GM23248 (cell line): ENCODE measurements at regions not wholly inside any gene's neighbourhood (a gene's known extent, or its start where the extent isn't known, plus 50 kb on each side); places are given as distances from the start of the nearest gene placed in this dataset.

Experiments
- DNase-seq: peaks from one replicate; pipeline ENCODE4 v3.0.0-alpha.2; 2015
- H2AFZ ChIP-seq: fragments of 200-600 bp; sonication (generic); 2 replicates; pipeline ENCODE4 v1.6.1; 2016; ENCODE audit warnings: antibody characterized with exemption
- H3F3A ChIP-seq: fragments of 200-600 bp; sonication (generic); 2 replicates; pipeline ENCODE4 v1.6.1; 2016; ENCODE audit warnings: mild to moderate bottlenecking, antibody characterized with exemption, mixed run types; ENCODE audit not compliant: insufficient read depth
- H3K27ac ChIP-seq: fragments of 200-600 bp; sonication (generic); 2 replicates; pipeline ENCODE4 v1.5.1; 2016; ENCODE audit warnings: mild to moderate bottlenecking
- H3K27me3 ChIP-seq: fragments of 200-600 bp; sonication (generic); replicated peaks from 2 replicates; pipeline ENCODE4 v1.6.1; 2016; ENCODE audit warnings: mild to moderate bottlenecking; ENCODE audit not compliant: insufficient read depth
- H3K36me3 ChIP-seq: fragments of 200-600 bp; sonication (generic); 2 replicates; pipeline ENCODE4 v1.6.1; 2016; ENCODE audit warnings: low read depth, mild to moderate bottlenecking
- H3K4me1 ChIP-seq: fragments of 200-600 bp; sonication (generic); 2 replicates; pipeline ENCODE4 v1.6.1; 2016; ENCODE audit warnings: mild to moderate bottlenecking; ENCODE audit not compliant: insufficient read depth
- H3K4me2 ChIP-seq: fragments of 200-600 bp; sonication (generic); one replicate; pipeline ENCODE4 v1.6.1; 2016; ENCODE audit warnings: mild to moderate bottlenecking; ENCODE audit not compliant: unreplicated experiment
- H3K4me3 ChIP-seq: fragments of 200-600 bp; sonication (generic); 2 replicates; pipeline ENCODE4 v1.5.1; 2016; ENCODE audit warnings: mild to moderate bottlenecking
- H3K79me2 ChIP-seq: fragments of 200-600 bp; sonication (generic); 2 replicates; pipeline ENCODE4 v1.6.1; 2016; ENCODE audit warnings: mild to moderate bottlenecking; ENCODE audit not compliant: insufficient read depth
- H3K9ac ChIP-seq: fragments of 200-600 bp; sonication (generic); 2 replicates; pipeline ENCODE4 v1.6.1; 2016; ENCODE audit warnings: mild to moderate bottlenecking
- H3K9me2 ChIP-seq: fragments of 200-600 bp; sonication (generic); 2 replicates; pipeline ENCODE4 v1.6.1; 2016; ENCODE audit warnings: mixed run types, mild to moderate bottlenecking, moderate library complexity; ENCODE audit not compliant: insufficient read depth
- H3K9me3 ChIP-seq: fragments of 200-600 bp; sonication (generic); one replicate; pipeline ENCODE4 v1.6.1; 2017; ENCODE audit warnings: low read depth
- H4K20me1 ChIP-seq: fragments of 200-600 bp; sonication (generic); 2 replicates; pipeline ENCODE4 v1.6.0; 2016; ENCODE audit not compliant: insufficient read depth
- EZH2 ChIP-seq: fragments of 200-600 bp; sonication (generic); IDR thresholded peaks from 2 replicates; pipeline ENCODE4 v1.6.1; 2018; ENCODE audit warnings: antibody characterized with exemption, mild to moderate bottlenecking; ENCODE audit not compliant: insufficient read depth, poor library complexity, severe bottlenecking
- EZH2phosphoT487 ChIP-seq: fragments of 200-600 bp; sonication (generic); IDR thresholded peaks from 2 replicates; pipeline ENCODE4 v1.6.1; 2018; ENCODE audit warnings: antibody characterized with exemption, moderate library complexity, mild to moderate bottlenecking, low read depth; ENCODE audit not compliant: insufficient read depth
- WGBS, 2 experiments: methylation state at CpG; one replicate each; pipeline ENCODE4 v1.1.6; 2015 to 2017; ENCODE audit warnings: low lambda C conversion rate in 2 of 2, low coverage in 1 of 2; ENCODE audit errors: missing lambda C conversion rate in 2 of 2; 5-methylcytosine and 5-hydroxymethylcytosine counted together
- in situ Hi-C: fragments of 300-500 bp; cut with MboI; formaldehyde crosslinking; loops from 2 replicates; pipeline ENCODE4 v1.15.0; 2020

GRCh38 chr15:47932951-47933641 lies 187.7 kb upstream of the SLC24A5 start:
- in situ Hi-C loops: no loop called here
- no peak overlapping the region for H2AFZ ChIP-seq
- no peaks in the 10 kb centered on the region for H3K36me3 ChIP-seq
- no peaks in the 10 kb centered on the region for H3K79me2 ChIP-seq
- H3K4me1 ChIP-seq: no peaks in the 10 kb centered on the region
- no peaks in the 10 kb centered on the region for H3K9me2 ChIP-seq
- WGBS, 2 experiments: 36 to 40% methylated on average over 6 of the region's 6 CpGs
- no peaks in the 10 kb centered on the region for H3K27me3 ChIP-seq
- no peak overlapping the region for H3K27ac ChIP-seq
- no peak for DNase-seq
- no peaks in the 10 kb centered on the region for H3F3A ChIP-seq
- no peak for TF ChIP-seq EZH2phosphoT487
- no peak for TF ChIP-seq EZH2
- no peak overlapping the region for H3K9ac ChIP-seq
- H3K9me3 ChIP-seq: no peaks in the 10 kb centered on the region
- H3K4me3 ChIP-seq: no peak overlapping the region
- no peaks in the 10 kb centered on the region for H4K20me1 ChIP-seq
- no peak overlapping the region for H3K4me2 ChIP-seq

DNA sequence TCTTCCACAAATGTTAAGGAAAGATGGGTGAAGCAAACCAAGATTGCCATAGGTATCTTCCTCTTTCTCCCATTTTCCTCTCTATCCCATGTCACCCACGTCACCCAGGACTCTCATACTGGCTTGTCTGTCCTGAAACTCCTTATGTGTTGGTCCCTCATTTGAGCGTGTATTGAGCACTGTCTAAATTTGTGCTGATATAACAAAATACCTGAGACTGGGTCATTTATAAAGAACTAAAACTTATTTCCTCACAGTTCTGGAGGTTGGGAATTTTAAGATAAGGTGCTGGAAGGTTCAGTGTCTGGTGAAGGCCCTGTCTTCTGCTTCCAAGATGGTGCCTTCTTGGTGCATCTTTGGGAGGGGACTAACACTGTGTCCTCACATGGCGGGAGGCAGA lies 186.9 kb upstream of the SLC24A5 start:
- H2AFZ ChIP-seq: no peak overlapping the region
- WGBS, 2 experiments: 39 to 52% methylated on average over 3 of the region's 3 CpGs
- no peaks in the 10 kb centered on the region for H3K9me3 ChIP-seq
- no peak overlapping the region for H3K27ac ChIP-seq
- no peaks in the 10 kb centered on the region for H3K79me2 ChIP-seq
- H3K9ac ChIP-seq: no peak overlapping the region
- H3K9me2 ChIP-seq: no peaks in the 10 kb centered on the region
- H4K20me1 ChIP-seq: no peaks in the 10 kb centered on the region
- H3K4me3 ChIP-seq: no peak overlapping the region
- H3K4me1 ChIP-seq: no peaks in the 10 kb centered on the region
- no peaks in the 10 kb centered on the region for H3K27me3 ChIP-seq
- TF ChIP-seq EZH2 (no peak), EZH2phosphoT487 (no peak)
- H3K36me3 ChIP-seq: no peaks in the 10 kb centered on the region
- H3K4me2 ChIP-seq: no peak overlapping the region
- in situ Hi-C loops: no loop called here
- DNase-seq: no peak
- no peaks in the 10 kb centered on the region for H3F3A ChIP-seq

DNA sequence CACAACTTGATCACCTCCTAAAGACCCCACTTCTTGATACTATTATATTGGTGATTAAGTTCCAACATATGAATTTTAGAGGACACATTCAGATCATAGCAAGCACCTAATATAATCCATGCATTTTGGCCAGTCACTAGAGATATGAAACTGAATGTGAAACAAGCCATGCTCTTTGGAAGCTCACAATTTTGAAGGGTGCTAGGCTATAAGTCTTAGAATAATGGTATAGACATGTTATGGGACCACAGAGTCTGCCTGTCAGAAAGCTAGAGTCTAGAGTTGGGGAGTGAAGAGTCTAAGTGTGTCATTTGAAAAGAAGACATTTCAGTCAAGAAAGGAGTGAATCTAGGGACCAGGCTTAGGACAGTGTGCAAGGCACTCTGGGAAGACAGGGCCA lies 186.4 kb upstream of the SLC24A5 start:
- H2AFZ ChIP-seq: no peak overlapping the region
- TF ChIP-seq EZH2phosphoT487 (no peak), EZH2 (no peak)
- H3K9ac ChIP-seq: no peak overlapping the region
- H3K4me3 ChIP-seq: no peak overlapping the region
- H3F3A ChIP-seq: no peaks in the 10 kb centered on the region
- H4K20me1 ChIP-seq: no peaks in the 10 kb centered on the region
- H3K27me3 ChIP-seq: no peaks in the 10 kb centered on the region
- DNase-seq: no peak
- H3K36me3 ChIP-seq: no peaks in the 10 kb centered on the region
- H3K4me1 ChIP-seq: no peaks in the 10 kb centered on the region
- in situ Hi-C loops: no loop called here
- H3K27ac ChIP-seq: no peak overlapping the region
- no peaks in the 10 kb centered on the region for H3K79me2 ChIP-seq
- H3K4me2 ChIP-seq: no peak overlapping the region
- H3K9me2 ChIP-seq: no peaks in the 10 kb centered on the region
- no peaks in the 10 kb centered on the region for H3K9me3 ChIP-seq

DNA sequence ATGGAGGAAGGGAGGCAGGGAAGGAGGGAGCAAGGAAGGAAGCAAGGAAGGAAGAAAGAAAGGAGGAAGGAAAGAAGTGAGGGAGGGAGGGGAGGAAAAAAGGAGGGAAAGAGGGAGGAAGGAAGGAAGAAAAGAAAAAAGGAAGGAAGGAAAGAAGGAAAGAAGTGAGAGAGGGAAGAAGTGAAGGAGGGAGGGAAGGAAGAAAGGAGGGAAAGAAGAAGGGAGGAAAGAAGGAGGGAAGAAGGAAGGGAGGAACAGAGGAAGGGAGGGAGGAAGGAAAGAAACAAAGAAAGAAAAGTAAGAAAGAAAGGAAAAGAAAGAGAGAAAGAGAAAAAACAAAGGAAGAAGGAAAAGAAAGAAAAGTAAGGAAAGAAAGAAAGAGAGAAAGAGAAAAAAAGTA lies 183.0 kb upstream of the SLC24A5 start:
- no peak overlapping the region for H3K4me3 ChIP-seq
- no peaks in the 10 kb centered on the region for H3K27me3 ChIP-seq
- H3F3A ChIP-seq: no peaks in the 10 kb centered on the region
- no peak overlapping the region for H3K9ac ChIP-seq
- no peak for DNase-seq
- H3K36me3 ChIP-seq: no peaks in the 10 kb centered on the region
- in situ Hi-C loops: no loop called here
- H3K79me2 ChIP-seq: no peaks in the 10 kb centered on the region
- H3K9me3 ChIP-seq: no peaks in the 10 kb centered on the region
- no peak overlapping the region for H2AFZ ChIP-seq
- H3K27ac ChIP-seq: no peak overlapping the region
- no peak for TF ChIP-seq EZH2phosphoT487
- no peak for TF ChIP-seq EZH2
- no peaks in the 10 kb centered on the region for H3K9me2 ChIP-seq
- no peaks in the 10 kb centered on the region for H3K4me1 ChIP-seq
- H4K20me1 ChIP-seq: no peaks in the 10 kb centered on the region
- no peak overlapping the region for H3K4me2 ChIP-seq

DNA sequence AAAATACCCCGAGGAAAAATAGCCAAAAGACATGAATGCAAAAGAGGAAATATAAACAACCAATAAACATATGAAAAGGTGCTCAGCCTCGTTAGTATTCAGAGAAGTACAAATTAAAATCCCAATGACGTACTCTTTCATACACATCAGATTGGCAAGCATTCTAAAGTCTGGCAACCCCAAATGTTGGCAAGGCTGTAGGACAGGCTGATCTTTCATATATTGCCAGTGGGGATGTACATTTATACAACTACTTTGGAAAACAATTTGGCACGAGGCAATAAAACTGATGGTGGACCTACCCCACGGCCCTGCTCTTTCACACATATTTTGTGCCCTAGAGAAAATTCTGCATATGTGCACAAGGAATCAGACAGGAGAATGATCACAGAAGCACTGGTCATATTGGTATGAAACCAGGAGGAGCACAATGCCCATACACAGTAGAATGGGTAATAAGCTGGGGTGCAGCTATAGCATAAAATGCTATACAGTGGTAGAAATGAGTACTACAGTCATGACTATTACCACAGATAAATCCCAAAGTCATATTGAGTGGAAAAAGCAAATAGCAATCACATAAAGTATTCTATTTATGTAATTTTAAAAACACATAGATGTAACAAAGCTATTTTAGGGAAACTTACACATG lies 176.0 kb upstream of the SLC24A5 start:
- in situ Hi-C loops: no loop called here
- Histone ChIP-seq H3K36me3 (no peaks in the 10 kb centered on the region), H3K4me1 (no peaks in the 10 kb centered on the region), H3K9me2 (no peaks in the 10 kb centered on the region), H2AFZ (no peak overlapping the region), H3K4me2 (no peak overlapping the region), H3F3A (no peaks in the 10 kb centered on the region), H3K27ac (no peak overlapping the region), H3K9me3 (no peaks in the 10 kb centered on the region), H3K9ac (no peak overlapping the region), H4K20me1 (no peaks in the 10 kb centered on the region), H3K27me3 (no peaks in the 10 kb centered on the region), H3K4me3 (no peak overlapping the region), H3K79me2 (no peaks in the 10 kb centered on the region)
- no peak for DNase-seq
- TF ChIP-seq EZH2: no peak
- 20 to 24% methylated on average over 5 of the region's 5 CpGs for WGBS, 2 experiments
